HepG2 (cell line): ENCODE measurements at regions not wholly inside any gene's neighbourhood (a gene's known extent, or its start where the extent isn't known, plus 50 kb on each side); places are given as distances from the start of the nearest gene placed in this dataset.

Source experiments
- ATAC-seq: fragments of 200-7000 bp; cut with Tn5 transposase; 3 replicates; pipeline ENCODE4 v1.9.1; 2020; ENCODE audit warnings: mild to moderate bottlenecking, moderate library complexity
- BruUV-seq: library from RNA; stranded (reverse); fragments of 400-500 nt; replicated peaks from 2 replicates; lab custom pipeline; 2021; lab: Mats Ljungman, UMichigan
- CTCF ChIA-PET: fragments of 300-600 bp; formaldehyde crosslinking; extraction: SDS; loops from one replicate; lab custom pipeline; 2021; ENCODE audit warnings: low total read pairs, inconsistent platforms, low intra/inter-chr PET ratio; lab: Yijun Ruan, JAX
- POLR2A ChIA-PET: fragments of 350-600 bp; sonication (Branson Sonifier 250); formaldehyde crosslinking; loops from one replicate; lab custom pipeline; 2020; ENCODE audit warnings: antibody characterized with exemption, inconsistent platforms; lab: Yijun Ruan, JAX
- DNase-seq: peaks from one replicate; pipeline ENCODE4 v3.0.0-alpha.2; 2015; ENCODE audit warnings: low spot score
- FAIRE-seq: peaks from 3 replicates; lab custom pipeline; 2011; peaks lifted over from hg19 to GRCh38; lab: Jason Lieb, UNC
- H2AFZ ChIP-seq: one replicate; pipeline ENCODE4 v1.6.1; 2011; ENCODE audit warnings: low read length, inconsistent platforms
- H3K27ac ChIP-seq: fragments of 300-600 bp; 3 replicates; pipeline ENCODE4 v1.8.0; 2011; ENCODE audit warnings: mixed run types, mild to moderate bottlenecking, mixed read lengths, low read length, inconsistent platforms; ENCODE audit not compliant: insufficient read depth; ENCODE audit errors: extremely low read length
- H3K27me3 ChIP-seq, 2 experiments: fragments of 200-600 bp in 1 of 2; 2 replicates in 1 of 2; 3 replicates in 1 of 2; pipeline versions ENCODE4 v1.6.0 to v1.8.0; 2011; ENCODE audit warnings: low read length in 2 of 2, mild to moderate bottlenecking in 2 of 2, moderate library complexity in 2 of 2, inconsistent platforms in 1 of 2; ENCODE audit not compliant: insufficient read depth in 2 of 2, control insufficient read depth in 1 of 2
- H3K36me3 ChIP-seq, 2 experiments: fragments of 200-600 bp in 1 of 2; replicated peaks in 1 of 2; 2 replicates in 1 of 2; 3 replicates in 1 of 2; pipeline versions ENCODE4 v1.5.1 to v1.8.0; 2011; ENCODE audit warnings: low read length in 2 of 2, inconsistent platforms in 1 of 2; ENCODE audit not compliant: insufficient read depth in 2 of 2, control insufficient read depth in 1 of 2
- H3K4me1 ChIP-seq: 2 replicates; pipeline ENCODE4 v1.5.1; 2012; ENCODE audit warnings: low read length, inconsistent platforms; ENCODE audit not compliant: insufficient read depth
- H3K4me2 ChIP-seq: 2 replicates; pipeline ENCODE4 v1.6.0; 2011; ENCODE audit warnings: low read depth, low read length, inconsistent platforms
- H3K4me3 ChIP-seq, 3 experiments: fragments of 200-600 bp in 1 of 3; sonication (generic), shearing (Covaris generic) in 1 of 3; replicated peaks in 1 of 3; 2 replicates each; pipeline ENCODE4 v1.5.1; 2011 to 2016; ENCODE audit warnings: low read length in 3 of 3, inconsistent platforms in 2 of 3, low read depth in 2 of 3, mild to moderate bottlenecking in 2 of 3, control low read depth in 1 of 3, mixed read lengths in 1 of 3; ENCODE audit not compliant: insufficient read depth in 1 of 3
- H3K79me2 ChIP-seq: one replicate; pipeline ENCODE4 v1.6.1; 2011; ENCODE audit warnings: low read length, inconsistent platforms; ENCODE audit not compliant: insufficient read depth
- H3K9ac ChIP-seq: 2 replicates; pipeline ENCODE4 v1.6.0; 2011; ENCODE audit warnings: mild to moderate bottlenecking, low read depth, low read length, inconsistent platforms; ENCODE audit not compliant: insufficient read depth
- H3K9me3 ChIP-seq: 2 replicates; pipeline ENCODE4 v1.5.1; 2012; ENCODE audit warnings: mild to moderate bottlenecking, low read length
- H4K20me1 ChIP-seq: 2 replicates; pipeline ENCODE4 v1.6.0; 2011; ENCODE audit warnings: inconsistent platforms, mild to moderate bottlenecking, low read length, moderate library complexity; ENCODE audit not compliant: insufficient read depth
- FOSL2 ChIP-seq: sonication (generic); formaldehyde crosslinking; IDR thresholded peaks from 2 replicates; pipeline ENCODE4 v1.4.0; 2020; ENCODE audit warnings: missing genetic modification reagents
- SUZ12 ChIP-seq: fragments of 150-350 bp; IDR thresholded peaks from 2 replicates; pipeline ENCODE4 v1.6.1; 2014; ENCODE audit warnings: low read depth, low read length
- ZIK1 ChIP-seq: sonication (generic); formaldehyde crosslinking; IDR thresholded peaks from 2 replicates; pipeline ENCODE4 v1.5.0; 2020; ENCODE audit warnings: mild to moderate bottlenecking, low read depth, missing genetic modification reagents, borderline replicate concordance
- ZSCAN21 ChIP-seq: sonication (generic); formaldehyde crosslinking; IDR thresholded peaks from 2 replicates; pipeline ENCODE4 v1.8.0; 2022; ENCODE audit warnings: mild to moderate bottlenecking, missing genetic modification reagents, moderate library complexity, borderline replicate concordance
- WGBS: methylation state at CpG from one replicate; pipeline ENCODE4 v1.1.6; 2017; ENCODE audit warnings: low lambda C conversion rate; 5-methylcytosine and 5-hydroxymethylcytosine counted together
- in situ Hi-C: cut with HindIII; loops from 2 replicates; pipeline ENCODE4 v1.10.0; 2017; ENCODE audit warnings: low pct_unique_long_range_greater_than_20kb; ENCODE audit not compliant: extremely low pct_ligation_motif_present
- intact Hi-C: fragments of 100-400 bp; cut with micrococcal nuclease; formaldehyde crosslinking; loops from one replicate; pipeline ENCODE4 v1.10.0; 2022; ENCODE audit not compliant: unreplicated experiment

DNA sequence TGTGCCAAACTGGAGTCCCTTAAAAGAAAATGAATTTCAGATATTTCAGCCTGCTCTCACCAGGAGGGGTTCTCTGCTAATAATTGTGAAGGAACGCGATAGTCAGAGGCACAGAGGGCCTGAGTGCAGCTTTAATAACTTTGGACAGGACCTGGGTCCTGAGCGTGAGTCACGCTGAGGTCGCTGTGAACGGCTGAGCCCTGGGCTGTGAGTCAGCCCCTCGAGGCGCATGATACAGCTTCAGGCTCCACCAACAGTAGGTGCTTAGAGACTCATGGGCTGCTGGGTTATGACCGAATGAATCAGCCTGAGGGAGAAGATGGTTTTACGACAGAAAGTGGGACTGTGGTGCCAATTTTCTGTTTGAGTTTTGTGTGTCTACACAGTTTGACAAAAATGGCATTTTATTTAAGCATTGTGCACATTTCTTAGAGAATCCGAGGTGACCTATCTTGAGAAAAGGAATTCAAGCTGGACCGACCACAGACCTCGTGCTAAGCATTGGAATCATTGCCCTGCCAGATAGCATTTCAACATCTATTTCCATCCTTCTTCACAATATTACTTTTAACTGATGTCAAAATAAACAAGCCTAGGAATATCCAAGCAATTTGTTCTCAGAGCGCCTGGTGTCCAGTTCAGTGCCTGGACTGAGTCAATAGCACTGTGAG is 183.0 kb downstream of the THBS2 start:
- CTCF ChIA-PET = no interaction called here
- POLR2A ChIA-PET = no interaction called here
- Histone ChIP-seq H3K9ac (no peak overlapping the region), H3K9me3 (no peaks in the 10 kb centered on the region), H3K27me3 (peaks cover 1 to 44% of the 10 kb centered on the region in 2 experiments), H2AFZ (no peak overlapping the region), H3K4me3 (no peak overlapping the region), H3K4me2 (no peak overlapping the region), H3K27ac (no peak overlapping the region), H3K79me2 (no peaks in the 10 kb centered on the region), H3K4me1 (no peaks in the 10 kb centered on the region), H3K36me3 (no peaks in the 10 kb centered on the region)
- peak; percentile 26 for DNase-seq
- intact Hi-C loops = no loop called here
- 7% methylated on average over 14 of the region's 14 CpGs for WGBS
- FAIRE-seq = no peak
- in situ Hi-C loops = no loop called here
- no TSS peak for BruUV-seq
- ATAC-seq = peak; percentile 82
- TF ChIP-seq FOSL2 (CRISPR knock-in tag) = peak; percentile 67
- no peak for TF ChIP-seq SUZ12
- TF ChIP-seq, all 625 proteins: peak for 1
- no peaks in the 10 kb centered on the region for H4K20me1 ChIP-seq

DNA sequence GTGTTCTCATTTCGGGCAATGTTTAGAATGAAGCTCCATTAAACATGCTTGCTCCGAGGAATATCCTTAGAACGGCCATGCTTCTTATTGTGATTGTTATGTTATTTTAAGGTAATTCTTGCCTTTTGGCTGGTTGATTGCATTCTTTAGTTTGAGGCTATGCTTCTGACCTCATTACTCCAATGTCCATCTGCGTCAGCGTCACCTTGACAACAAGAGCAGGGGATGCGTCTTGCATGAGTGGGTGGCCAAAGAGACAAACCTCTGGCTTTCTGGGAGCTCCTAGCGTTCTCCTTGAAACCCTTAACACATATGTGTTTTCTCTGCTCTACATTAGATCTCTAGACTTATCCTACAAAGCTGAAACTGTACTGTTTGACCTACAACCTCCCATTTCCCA is 184.3 kb downstream of the THBS2 start:
- peaks cover 1 to 37% of the 10 kb centered on the region in 2 experiments for H3K27me3 ChIP-seq
- no peak for DNase-seq
- H3K4me2 ChIP-seq = no peak overlapping the region
- 39% methylated on average over 7 of the region's 7 CpGs for WGBS
- no peaks in the 10 kb centered on the region for H3K9me3 ChIP-seq
- no peak overlapping the region for H3K27ac ChIP-seq
- POLR2A ChIA-PET = no interaction called here
- no peak overlapping the region for H2AFZ ChIP-seq
- no peak overlapping the region for H3K9ac ChIP-seq
- intact Hi-C loops = no loop called here
- ATAC-seq = no peak
- in situ Hi-C loops = no loop called here
- no peaks in the 10 kb centered on the region for H3K79me2 ChIP-seq
- no peaks in the 10 kb centered on the region for H3K36me3 ChIP-seq
- H3K4me3 ChIP-seq = no peak overlapping the region
- no peak for FAIRE-seq
- CTCF ChIA-PET = no interaction called here
- no peaks in the 10 kb centered on the region for H4K20me1 ChIP-seq
- TF ChIP-seq ZSCAN21 (CRISPR knock-in tag) (no peak), ZIK1 (CRISPR knock-in tag) (no peak)
- TF ChIP-seq, all 625 proteins: peak for 0
- BruUV-seq = no TSS peak
- no peaks in the 10 kb centered on the region for H3K4me1 ChIP-seq
